NCI-H226 (cell line): ENCODE measurements at regions not wholly inside any gene's neighbourhood (a gene's known extent, or its start where the extent isn't known, plus 50 kb on each side); places are given as distances from the start of the nearest gene placed in this dataset.
"Not testable (repeated sequence)": the region's sequence is repeated elsewhere in the genome, so short reads cannot be mapped to it uniquely, and the experiment has no call there.

ENCODE experiments used
- DNase-seq: peaks from one replicate; pipeline ENCODE4 v3.0.0-alpha.2; 2015

GRCh38 chr4:131883181-131883580 is 1265.9 kb upstream of the PCDH10 start:
- not testable (repeated sequence) for DNase-seq

- not testable (repeated sequence) for DNase-seq
Measured at GRCh38 chr4:131925662-131926061, 1223.4 kb upstream of the PCDH10 start.

- not testable (repeated sequence) for DNase-seq
Measured at GRCh38 chr4:131967646-131968045, 1181.4 kb upstream of the PCDH10 start.

GRCh38 chr4:131974730-131975129 is 1174.4 kb upstream of the PCDH10 start:
- DNase-seq = no peak

- DNase-seq = not testable (repeated sequence)
Measured at GRCh38 chr4:131975276-131976132, 1173.6 kb upstream of the PCDH10 start.

GRCh38 chr4:131976133-131977002 is 1172.7 kb upstream of the PCDH10 start:
- DNase-seq = not testable (repeated sequence)

- no peak for DNase-seq
Measured at GRCh38 chr4:131978120-131978519, 1171.0 kb upstream of the PCDH10 start.

GRCh38 chr4:131989576-131989975 is 1159.5 kb upstream of the PCDH10 start:
- no peak for DNase-seq

- DNase-seq = peak; percentile 59
Measured at GRCh38 chr4:132001542-132001941, 1147.6 kb upstream of the PCDH10 start.

GRCh38 chr4:132003593-132003992 is 1145.5 kb upstream of the PCDH10 start:
- no peak for DNase-seq

GRCh38 chr4:132015321-132015720 is 1133.8 kb upstream of the PCDH10 start:
- DNase-seq = no peak

- DNase-seq = no peak
Measured at GRCh38 chr4:132016703-132017350, 1132.3 kb upstream of the PCDH10 start.

GRCh38 chr4:132026166-132026565 is 1122.9 kb upstream of the PCDH10 start:
- DNase-seq = no peak

GRCh38 chr4:132026816-132027215 is 1122.3 kb upstream of the PCDH10 start:
- DNase-seq = no peak

- DNase-seq = no peak
Measured at GRCh38 chr4:132056496-132056895, 1092.6 kb upstream of the PCDH10 start.

GRCh38 chr4:132059227-132059626 is 1089.9 kb upstream of the PCDH10 start:
- no peak for DNase-seq

GRCh38 chr4:132062611-132063239 is 1086.4 kb upstream of the PCDH10 start:
- no peak for DNase-seq

- DNase-seq = peak; percentile 70
Measured at GRCh38 chr4:132063829-132064228, 1085.3 kb upstream of the PCDH10 start.

GRCh38 chr4:132065940-132066495 is 1083.1 kb upstream of the PCDH10 start:
- DNase-seq = no peak

- peak; percentile 11 for DNase-seq
Measured at GRCh38 chr4:132071815-132072214, 1077.3 kb upstream of the PCDH10 start.

- DNase-seq = no peak
Measured at GRCh38 chr4:132076829-132077228, 1072.3 kb upstream of the PCDH10 start.

- DNase-seq = no peak
Measured at GRCh38 chr4:132085105-132085504, 1064.0 kb upstream of the PCDH10 start.
